Sigmoid colon (tissue), 6 donors: ENCODE measurements at regions not wholly inside any gene's neighbourhood (a gene's known extent, or its start where the extent isn't known, plus 50 kb on each side); places are given as distances from the start of the nearest gene placed in this dataset.

Source experiments
- DNase-seq: peaks from one replicate; pipeline ENCODE4 v3.0.0-alpha.2; 2019
- H3K27ac ChIP-seq, 4 donors: fragments of 200-600 bp; sonication (generic); one replicate each; pipeline ENCODE4 v1.5.1; 2016 to 2019; ENCODE audit warnings: mild to moderate bottlenecking in 1 of 4
- H3K27me3 ChIP-seq, 3 donors: fragments of 200-600 bp; sonication (generic); one replicate each; pipeline ENCODE4 v1.5.1; 2019; ENCODE audit warnings: mild to moderate bottlenecking in 1 of 3
- H3K36me3 ChIP-seq, 4 donors: fragments of 200-600 bp; sonication (generic); one replicate each; pipeline ENCODE4 v1.5.1; 2016 to 2019
- H3K4me1 ChIP-seq, 4 donors: fragments of 200-600 bp; sonication (generic); one replicate each; pipeline ENCODE4 v1.5.1; 2017 to 2019
- H3K4me3 ChIP-seq, 4 donors: fragments of 200-600 bp; sonication (generic); one replicate each; pipeline ENCODE4 v1.5.1; 2017 to 2019; ENCODE audit warnings: mild to moderate bottlenecking in 2 of 4, moderate library complexity in 1 of 4
- H3K9me3 ChIP-seq, 4 donors: fragments of 200-600 bp in 3 of 4; sonication (generic) in 3 of 4; one replicate each; pipeline versions ENCODE4 v1.5.1 to v1.6.1; 2013 to 2019
- EP300 ChIP-seq, 4 donors: sonication (generic); formaldehyde crosslinking; IDR thresholded peaks; one replicate each; pipeline ENCODE4 v1.6.1; 2017; ENCODE audit warnings: antibody characterized with exemption in 4 of 4
- POLR2A ChIP-seq, 2 donors: fragments of 450-650 bp; IDR thresholded peaks; one replicate each; pipeline ENCODE4 v1.6.1; 2016; ENCODE audit warnings: antibody characterized with exemption in 2 of 2, mild to moderate bottlenecking in 2 of 2, moderate library complexity in 2 of 2
- POLR2AphosphoS5 ChIP-seq, 4 donors: sonication (generic); formaldehyde crosslinking; IDR thresholded peaks; one replicate each; pipeline ENCODE4 v1.6.1; 2017; ENCODE audit warnings: antibody characterized with exemption in 4 of 4
- WGBS, 2 donors: extraction: QIAGEN DNeasy Blood & Tissue Kit; methylation state at CpG; one replicate each; pipeline ENCODE4 v1.1.7; 2013; 5-methylcytosine and 5-hydroxymethylcytosine counted together
- intact Hi-C: fragments of 100-400 bp; cut with DNase I; formaldehyde crosslinking; loops from one replicate; pipeline ENCODE4 v1.15.1; 2023
- TF ChIP-seq, protein P1 (sequence below), 4 experiments: fragments of 450-650 bp in 3 of 4; fragments of 200-600 bp in 1 of 4; IDR thresholded peaks; one replicate each; pipeline ENCODE4 v1.5.1; 2016 to 2019; ENCODE audit warnings: antibody characterized with exemption in 4 of 4, mild to moderate bottlenecking in 3 of 4, moderate library complexity in 2 of 4
- donor health status: healthy with polysubstance abuse.
- donor health status: healthy.

DNA sequence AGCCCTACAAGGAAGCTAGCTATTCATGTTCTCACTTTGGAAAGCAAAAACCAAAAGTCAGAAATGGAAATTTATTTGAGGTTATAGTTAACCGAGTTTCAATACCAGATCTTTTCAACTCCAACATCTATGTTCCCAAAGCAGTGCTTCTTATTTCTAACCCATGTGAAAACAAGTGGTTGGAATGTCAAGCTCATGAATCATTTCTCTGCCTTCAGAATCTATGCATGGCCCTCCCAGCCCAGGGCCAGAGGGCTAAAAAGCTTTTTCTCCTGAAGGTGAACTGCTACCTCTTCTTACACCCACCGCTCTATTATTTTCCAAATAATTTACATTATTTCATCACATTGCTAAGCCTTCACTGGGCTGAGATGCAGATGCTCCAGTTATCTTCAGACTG lies 158.4 kb downstream of the SP3 start:
- Histone ChIP-seq H3K4me1 (no peaks in the 10 kb centered on the region), H3K4me3 (no peak overlapping the region), H3K36me3 (no peaks in the 10 kb centered on the region), H3K9me3 (peaks cover 0 to 3% (median 0%) of the 10 kb centered on the region in 4 donors), H3K27me3 (no peaks in the 10 kb centered on the region), H3K27ac (no peak overlapping the region)
- WGBS, 2 donors, result 91 to 93% methylated on average over 2 of the region's 2 CpGs
- intact Hi-C loops, result no loop called here
- no peak for DNase-seq
- TF ChIP-seq, protein P1, sequence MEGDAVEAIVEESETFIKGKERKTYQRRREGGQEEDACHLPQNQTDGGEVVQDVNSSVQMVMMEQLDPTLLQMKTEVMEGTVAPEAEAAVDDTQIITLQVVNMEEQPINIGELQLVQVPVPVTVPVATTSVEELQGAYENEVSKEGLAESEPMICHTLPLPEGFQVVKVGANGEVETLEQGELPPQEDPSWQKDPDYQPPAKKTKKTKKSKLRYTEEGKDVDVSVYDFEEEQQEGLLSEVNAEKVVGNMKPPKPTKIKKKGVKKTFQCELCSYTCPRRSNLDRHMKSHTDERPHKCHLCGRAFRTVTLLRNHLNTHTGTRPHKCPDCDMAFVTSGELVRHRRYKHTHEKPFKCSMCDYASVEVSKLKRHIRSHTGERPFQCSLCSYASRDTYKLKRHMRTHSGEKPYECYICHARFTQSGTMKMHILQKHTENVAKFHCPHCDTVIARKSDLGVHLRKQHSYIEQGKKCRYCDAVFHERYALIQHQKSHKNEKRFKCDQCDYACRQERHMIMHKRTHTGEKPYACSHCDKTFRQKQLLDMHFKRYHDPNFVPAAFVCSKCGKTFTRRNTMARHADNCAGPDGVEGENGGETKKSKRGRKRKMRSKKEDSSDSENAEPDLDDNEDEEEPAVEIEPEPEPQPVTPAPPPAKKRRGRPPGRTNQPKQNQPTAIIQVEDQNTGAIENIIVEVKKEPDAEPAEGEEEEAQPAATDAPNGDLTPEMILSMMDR (IDR thresholded peaks at IDR 0.05), result no peak
- no peak for TF ChIP-seq POLR2AphosphoS5 (IDR thresholded peaks at IDR 0.05)
- no peak for TF ChIP-seq POLR2A (IDR thresholded peaks at IDR 0.05)
- TF ChIP-seq EP300 (IDR thresholded peaks at IDR 0.05), result no peak

DNA sequence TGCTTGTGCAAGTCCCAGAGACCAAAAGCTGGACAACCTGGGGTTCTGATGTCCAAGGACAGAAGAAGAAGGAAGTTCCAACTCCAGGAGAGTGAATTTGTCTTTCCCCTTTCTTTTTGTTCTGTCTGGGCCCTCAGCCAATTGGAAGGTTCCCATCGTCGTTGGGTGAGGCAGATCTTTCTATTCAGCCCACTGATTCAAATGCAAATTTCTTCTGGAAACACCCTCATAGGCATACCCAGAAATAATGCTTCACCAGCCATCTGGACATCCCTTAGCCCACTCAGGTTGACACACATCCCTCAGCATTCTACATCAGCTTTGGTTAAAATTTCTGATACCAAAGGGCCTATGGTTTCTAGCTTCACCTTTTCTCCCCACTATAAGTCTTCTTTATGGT lies 156.5 kb downstream of the SP3 start:
- Histone ChIP-seq H3K4me1 (no peaks in the 10 kb centered on the region), H3K27ac (no peak overlapping the region), H3K4me3 (no peak overlapping the region), H3K9me3 (peaks cover 0 to 3% (median 0%) of the 10 kb centered on the region in 4 donors), H3K27me3 (no peaks in the 10 kb centered on the region), H3K36me3 (no peaks in the 10 kb centered on the region)
- WGBS, 2 donors, result 73 to 83% methylated on average over 2 of the region's 2 CpGs
- no peak for DNase-seq
- TF ChIP-seq POLR2A (IDR thresholded peaks at IDR 0.05) (no peak), EP300 (IDR thresholded peaks at IDR 0.05) (no peak), POLR2AphosphoS5 (IDR thresholded peaks at IDR 0.05) (no peak)
- TF ChIP-seq, protein P1 (IDR thresholded peaks at IDR 0.05), result no peak
- intact Hi-C loops, result no loop called here

DNA sequence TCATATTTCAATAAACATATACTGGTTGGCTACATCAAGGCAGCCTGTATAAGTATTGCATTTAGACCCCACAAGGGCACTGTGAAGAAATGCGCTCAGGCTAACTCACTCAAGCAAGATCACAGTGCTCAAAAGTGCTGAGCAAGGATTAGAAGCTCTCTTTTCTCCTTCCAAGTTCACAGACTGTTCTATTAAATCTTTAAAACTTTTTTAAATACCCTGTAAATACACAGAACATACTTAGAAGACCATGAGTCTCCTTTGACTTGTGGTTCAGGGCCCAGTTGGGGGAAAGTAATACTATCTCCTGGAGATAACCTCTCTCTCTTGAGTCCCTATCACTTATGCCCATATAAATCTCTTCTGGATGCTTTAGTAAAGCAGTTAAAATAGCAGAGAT lies 152.9 kb downstream of the SP3 start:
- intact Hi-C loops, result no loop called here
- no peak overlapping the region for H3K27ac ChIP-seq
- H3K4me3 ChIP-seq, result no peak overlapping the region
- no peaks in the 10 kb centered on the region for H3K36me3 ChIP-seq
- peaks cover 0 to 3% (median 0%) of the 10 kb centered on the region in 4 donors for H3K9me3 ChIP-seq
- TF ChIP-seq POLR2AphosphoS5 (IDR thresholded peaks at IDR 0.05) (no peak), POLR2A (IDR thresholded peaks at IDR 0.05) (no peak), EP300 (IDR thresholded peaks at IDR 0.05) (no peak)
- TF ChIP-seq, protein P1 (IDR thresholded peaks at IDR 0.05), result no peak
- no peaks in the 10 kb centered on the region for H3K4me1 ChIP-seq
- H3K27me3 ChIP-seq, result no peaks in the 10 kb centered on the region
- 92 to 99% methylated on average over 1 of the region's 1 CpG for WGBS, 2 donors
- DNase-seq, result no peak

DNA sequence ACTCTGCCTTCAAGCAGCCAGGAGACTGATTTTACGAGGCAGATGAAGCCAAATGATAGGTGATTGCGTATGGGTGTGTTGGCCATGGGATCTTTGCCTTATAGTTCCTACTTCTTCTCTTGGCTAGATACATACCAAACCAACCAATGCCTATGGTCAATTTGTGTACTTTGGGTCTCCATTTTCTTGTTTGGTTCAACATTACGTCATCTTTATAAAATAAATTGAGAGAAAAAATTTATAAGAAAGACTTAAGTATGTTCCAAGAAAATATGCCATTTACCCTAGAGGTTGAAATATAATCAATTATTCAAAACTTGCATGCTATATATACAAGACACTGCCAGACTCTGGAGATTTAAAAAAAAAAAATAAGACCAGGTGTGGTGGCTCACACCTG lies 150.9 kb downstream of the SP3 start:
- 89 to 93% methylated on average over 3 of the region's 3 CpGs for WGBS, 2 donors

More for the DNA sequence above, 150.9 kb downstream of the SP3 start:
- H3K27ac ChIP-seq, result no peak overlapping the region
- H3K27me3 ChIP-seq, result no peaks in the 10 kb centered on the region
- H3K4me1 ChIP-seq, result no peaks in the 10 kb centered on the region
- no peaks in the 10 kb centered on the region for H3K36me3 ChIP-seq
- no peak overlapping the region for H3K4me3 ChIP-seq
- TF ChIP-seq, protein P1 (IDR thresholded peaks at IDR 0.05), result no peak
- no peak for TF ChIP-seq POLR2A (IDR thresholded peaks at IDR 0.05)
- no peak for TF ChIP-seq EP300 (IDR thresholded peaks at IDR 0.05)
- TF ChIP-seq POLR2AphosphoS5 (IDR thresholded peaks at IDR 0.05), result no peak
- no peak for DNase-seq
- no peaks in the 10 kb centered on the region for H3K9me3 ChIP-seq
- intact Hi-C loops, result no loop called here
